ENCODE measurements at regions not wholly inside any gene's neighbourhood (a gene's known extent, or its start where the extent isn't known, plus 50 kb on each side); places are given as distances from the start of the nearest gene placed in this dataset.

DNA sequence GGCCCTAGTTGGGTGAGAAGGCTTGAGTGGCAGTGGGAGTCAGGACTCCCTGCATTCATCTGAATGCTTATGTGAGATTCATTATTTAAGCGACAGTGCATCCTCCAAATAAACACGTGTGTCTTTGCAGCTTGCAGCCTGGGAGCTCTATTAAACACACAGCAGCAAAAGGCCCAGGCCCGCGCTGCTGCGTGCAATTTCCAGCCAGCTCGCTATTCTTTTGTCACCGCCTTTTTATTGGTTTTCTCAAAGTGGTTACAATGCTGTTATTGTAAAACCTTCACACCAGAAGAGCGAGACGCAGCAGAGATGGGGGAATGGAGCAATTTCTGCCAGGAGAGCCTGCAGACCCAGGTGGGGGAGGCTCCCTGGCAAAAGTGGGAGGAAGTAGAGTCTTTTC, 252.5 kb downstream of the BCOR start:
- TF ChIP-seq, protein P1, sequence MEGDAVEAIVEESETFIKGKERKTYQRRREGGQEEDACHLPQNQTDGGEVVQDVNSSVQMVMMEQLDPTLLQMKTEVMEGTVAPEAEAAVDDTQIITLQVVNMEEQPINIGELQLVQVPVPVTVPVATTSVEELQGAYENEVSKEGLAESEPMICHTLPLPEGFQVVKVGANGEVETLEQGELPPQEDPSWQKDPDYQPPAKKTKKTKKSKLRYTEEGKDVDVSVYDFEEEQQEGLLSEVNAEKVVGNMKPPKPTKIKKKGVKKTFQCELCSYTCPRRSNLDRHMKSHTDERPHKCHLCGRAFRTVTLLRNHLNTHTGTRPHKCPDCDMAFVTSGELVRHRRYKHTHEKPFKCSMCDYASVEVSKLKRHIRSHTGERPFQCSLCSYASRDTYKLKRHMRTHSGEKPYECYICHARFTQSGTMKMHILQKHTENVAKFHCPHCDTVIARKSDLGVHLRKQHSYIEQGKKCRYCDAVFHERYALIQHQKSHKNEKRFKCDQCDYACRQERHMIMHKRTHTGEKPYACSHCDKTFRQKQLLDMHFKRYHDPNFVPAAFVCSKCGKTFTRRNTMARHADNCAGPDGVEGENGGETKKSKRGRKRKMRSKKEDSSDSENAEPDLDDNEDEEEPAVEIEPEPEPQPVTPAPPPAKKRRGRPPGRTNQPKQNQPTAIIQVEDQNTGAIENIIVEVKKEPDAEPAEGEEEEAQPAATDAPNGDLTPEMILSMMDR (IDR thresholded peaks at IDR 0.05) = no peak
- DNase-seq (ENCODE audit: low spot score) = no peak
- H3K27ac ChIP-seq = no peak overlapping the region
- no peak overlapping the region for H3K4me3 ChIP-seq

DNA sequence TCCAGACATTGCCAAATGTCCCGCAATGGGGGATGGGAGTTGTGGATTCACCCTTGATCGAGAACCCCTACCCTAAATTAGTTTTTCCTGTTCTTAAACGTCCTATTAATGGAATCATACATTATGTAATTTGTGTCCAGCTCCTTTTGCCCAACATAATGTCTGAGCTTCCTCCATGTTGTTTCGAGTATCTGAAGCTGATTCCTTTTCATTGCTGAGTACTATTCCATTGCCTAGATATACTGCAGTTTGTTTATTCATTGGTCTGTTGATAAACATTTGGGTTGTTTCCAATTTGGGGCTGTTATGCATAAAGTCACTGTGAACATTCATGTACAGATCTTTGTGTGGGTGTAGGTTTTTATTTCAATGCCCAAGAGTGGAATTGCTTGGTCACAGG, 251.3 kb downstream of the BCOR start:
- Histone ChIP-seq H3K27ac (no peak overlapping the region), H3K4me3 (no peak overlapping the region)
- DNase-seq (ENCODE audit: low spot score) = no peak
- TF ChIP-seq, protein P1 (IDR thresholded peaks at IDR 0.05) = no peak

DNA sequence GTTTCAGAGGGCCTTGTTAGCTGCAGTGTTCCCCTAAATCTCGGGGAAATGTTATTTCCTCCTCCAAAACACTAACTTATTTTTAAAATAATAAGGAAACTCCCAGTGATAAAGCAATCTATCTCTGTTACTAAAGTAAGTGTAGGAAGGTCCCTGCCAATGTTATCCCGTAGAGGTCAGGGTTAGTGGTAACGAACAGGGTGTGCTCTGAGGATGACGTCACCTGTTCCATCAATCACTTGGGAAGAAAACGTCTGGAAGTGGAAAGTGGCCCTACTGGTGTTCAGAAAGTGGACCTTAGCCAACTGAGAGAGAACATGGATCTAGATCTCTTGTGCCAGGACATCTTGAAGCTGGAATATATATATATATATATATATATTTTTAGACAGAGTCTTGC, 249.5 kb downstream of the BCOR start:
- DNase-seq (ENCODE audit: low spot score) = no peak
- peak overlapping the region in 1 of 2 donors; percentile 37 for H3K27ac ChIP-seq
- H3K4me3 ChIP-seq = no peak overlapping the region
- TF ChIP-seq, protein P1 (IDR thresholded peaks at IDR 0.05) = no peak

DNA sequence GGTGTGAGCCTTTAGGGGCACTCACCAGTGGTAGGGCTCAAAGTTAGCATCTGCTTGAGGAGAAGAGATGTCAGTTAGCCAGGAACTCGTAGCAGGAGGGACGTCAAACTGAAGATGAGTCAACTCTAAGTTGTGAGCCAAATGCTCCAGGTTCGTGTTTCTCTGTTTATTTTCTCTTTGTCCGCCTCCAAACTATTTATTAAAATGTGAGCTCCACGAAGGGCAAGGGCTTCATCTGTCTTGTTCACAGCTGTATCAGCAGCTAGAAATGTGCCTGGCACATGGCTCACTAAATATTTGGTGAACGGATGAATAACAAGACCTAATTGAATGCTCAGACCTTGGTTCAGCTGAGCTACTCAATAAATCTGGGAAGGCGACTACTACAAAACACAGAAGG, 248.9 kb downstream of the BCOR start:
- DNase-seq (ENCODE audit: low spot score) = no peak
- Histone ChIP-seq H3K27ac (no peak overlapping the region), H3K4me3 (no peak overlapping the region)
- TF ChIP-seq, protein P1 (IDR thresholded peaks at IDR 0.05) = no peak

DNA sequence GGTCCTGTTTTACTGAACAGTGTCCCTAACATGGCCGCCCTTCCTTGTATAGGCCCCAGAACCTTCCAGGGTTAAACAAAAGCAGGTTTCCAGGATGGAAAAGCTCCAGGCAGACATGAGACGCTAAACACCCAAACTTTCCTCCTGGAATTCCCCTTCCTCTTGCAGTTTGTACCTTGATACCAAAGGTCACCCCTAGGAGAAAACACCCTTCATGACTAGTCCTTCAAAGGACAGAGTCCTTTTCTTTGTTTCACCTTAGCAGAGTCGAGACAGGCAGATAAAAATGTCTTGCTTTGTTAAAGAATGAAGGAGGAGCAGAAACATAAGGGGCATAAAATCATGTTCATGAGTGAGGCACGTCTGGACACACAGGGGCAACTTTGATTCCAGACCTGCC, 247.5 kb downstream of the BCOR start:
- TF ChIP-seq, protein P1 (IDR thresholded peaks at IDR 0.05) = no peak
- Histone ChIP-seq H3K27ac (no peak overlapping the region), H3K4me3 (no peak overlapping the region)
- DNase-seq (ENCODE audit: low spot score) = no peak

DNA sequence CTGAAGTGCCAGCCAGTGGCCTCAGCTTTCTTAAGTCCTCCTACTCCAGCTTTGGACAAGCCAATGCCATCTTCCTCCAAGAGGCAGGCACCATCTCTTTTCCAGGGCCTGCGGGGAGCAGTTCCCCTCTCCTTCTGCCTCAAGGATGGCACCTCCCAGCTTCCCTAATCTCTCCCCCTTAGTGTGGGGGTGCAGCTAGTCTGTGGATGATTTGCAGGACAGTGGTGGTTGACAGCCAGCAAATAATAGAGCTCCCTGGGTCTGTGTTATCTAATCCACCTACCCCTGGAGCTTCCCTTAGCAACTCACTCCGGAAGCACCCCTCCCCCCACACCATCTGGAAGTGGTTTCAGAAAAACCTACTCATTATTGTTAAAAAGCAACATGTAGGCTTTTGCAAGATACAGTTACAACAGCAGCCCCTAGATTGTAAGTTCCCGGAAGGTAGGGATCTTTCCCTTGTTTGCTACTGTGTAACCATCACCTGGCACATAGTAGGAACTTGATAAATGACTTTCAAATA, 247.1 kb downstream of the BCOR start:
- H3K27ac ChIP-seq = no peak overlapping the region
- H3K4me3 ChIP-seq = no peak overlapping the region
- no peak for DNase-seq (ENCODE audit: low spot score)
- TF ChIP-seq, protein P1 (IDR thresholded peaks at IDR 0.05) = no peak

DNA sequence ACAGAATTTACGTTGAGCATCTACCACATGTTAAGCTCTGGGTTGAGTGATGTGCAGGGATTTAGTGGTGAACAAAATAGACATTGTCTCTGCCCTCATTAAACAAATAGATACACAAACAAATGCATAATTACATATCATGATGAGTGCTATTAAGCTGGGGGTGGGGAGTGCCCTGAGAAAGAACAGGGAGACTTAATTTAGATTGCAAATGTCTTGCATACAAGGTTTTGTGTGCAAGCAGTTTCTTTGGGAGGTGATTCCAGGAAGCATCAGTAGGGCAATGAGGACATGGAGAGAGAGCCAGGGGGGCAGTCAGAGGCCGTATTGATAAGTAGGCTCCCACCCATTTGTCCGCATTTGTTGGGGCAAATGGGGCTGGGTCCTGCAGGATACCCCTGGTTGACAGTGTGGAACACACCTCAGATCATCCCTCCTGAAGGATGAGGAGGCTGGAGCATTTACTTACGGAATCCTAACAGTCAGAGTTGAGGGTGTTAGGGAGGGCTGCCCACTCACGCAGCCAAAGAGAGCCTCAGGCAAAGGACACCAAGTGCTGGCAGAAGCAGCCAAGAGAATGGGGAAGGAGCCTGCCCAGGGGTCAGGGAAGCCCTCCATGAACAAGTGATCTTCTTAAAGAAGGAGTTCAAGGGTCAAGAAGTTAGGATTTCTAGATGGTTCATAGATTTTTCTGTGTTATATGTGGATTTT, 245.9 kb downstream of the BCOR start:
- TF ChIP-seq, protein P1 (IDR thresholded peaks at IDR 0.05) = no peak
- no peak for DNase-seq (ENCODE audit: low spot score)
- Histone ChIP-seq H3K4me3 (no peak overlapping the region), H3K27ac (no peak overlapping the region)

Data from coronary artery (tissue), 2 donors.